Fibroblast of mammary gland (primary cell): ENCODE measurements at regions not wholly inside any gene's neighbourhood (a gene's known extent, or its start where the extent isn't known, plus 50 kb on each side); places are given as distances from the start of the nearest gene placed in this dataset.
"Not testable (repeated sequence)": the region's sequence is repeated elsewhere in the genome, so short reads cannot be mapped to it uniquely, and the experiment has no call there.

ENCODE experiments used
- DNase-seq: peaks from one replicate; pipeline ENCODE4 v3.0.0-alpha.2; 2010; ENCODE audit warnings: low read depth
- H3K4me3 ChIP-seq: 2 replicates; pipeline ENCODE4 v1.5.1; 2011; ENCODE audit warnings: low read depth, mild to moderate bottlenecking, low read length, moderate library complexity; ENCODE audit not compliant: control insufficient read depth
- TF ChIP-seq, protein P1 (sequence below): conservative IDR thresholded peaks from 2 replicates; pipeline ENCODE4 v1.5.1; 2011; ENCODE audit warnings: low read depth, low read length, inconsistent platforms; ENCODE audit not compliant: control insufficient read depth, insufficient read depth

DNA sequence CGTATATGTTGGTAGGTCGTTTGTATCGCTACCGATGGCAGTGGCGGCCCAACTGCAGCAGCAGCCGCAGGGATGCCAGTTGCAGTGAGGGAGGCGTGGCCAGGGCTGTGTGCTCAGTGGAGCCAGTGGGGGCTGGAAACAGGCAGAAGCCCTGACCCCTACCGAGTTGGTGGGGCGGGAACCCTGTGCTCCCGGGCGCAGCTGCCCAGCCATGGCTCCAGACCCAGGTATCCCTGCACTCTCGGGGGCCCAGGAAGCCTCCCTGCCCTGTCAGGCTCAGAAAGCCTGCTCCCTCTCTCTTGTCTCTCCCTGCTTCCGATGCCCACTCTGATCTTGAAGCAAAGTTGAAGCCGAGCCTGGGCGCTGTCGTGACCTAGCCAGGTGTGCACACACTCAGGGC is 78.6 kb upstream of the ITGB1 start:
- TF ChIP-seq, protein P1, sequence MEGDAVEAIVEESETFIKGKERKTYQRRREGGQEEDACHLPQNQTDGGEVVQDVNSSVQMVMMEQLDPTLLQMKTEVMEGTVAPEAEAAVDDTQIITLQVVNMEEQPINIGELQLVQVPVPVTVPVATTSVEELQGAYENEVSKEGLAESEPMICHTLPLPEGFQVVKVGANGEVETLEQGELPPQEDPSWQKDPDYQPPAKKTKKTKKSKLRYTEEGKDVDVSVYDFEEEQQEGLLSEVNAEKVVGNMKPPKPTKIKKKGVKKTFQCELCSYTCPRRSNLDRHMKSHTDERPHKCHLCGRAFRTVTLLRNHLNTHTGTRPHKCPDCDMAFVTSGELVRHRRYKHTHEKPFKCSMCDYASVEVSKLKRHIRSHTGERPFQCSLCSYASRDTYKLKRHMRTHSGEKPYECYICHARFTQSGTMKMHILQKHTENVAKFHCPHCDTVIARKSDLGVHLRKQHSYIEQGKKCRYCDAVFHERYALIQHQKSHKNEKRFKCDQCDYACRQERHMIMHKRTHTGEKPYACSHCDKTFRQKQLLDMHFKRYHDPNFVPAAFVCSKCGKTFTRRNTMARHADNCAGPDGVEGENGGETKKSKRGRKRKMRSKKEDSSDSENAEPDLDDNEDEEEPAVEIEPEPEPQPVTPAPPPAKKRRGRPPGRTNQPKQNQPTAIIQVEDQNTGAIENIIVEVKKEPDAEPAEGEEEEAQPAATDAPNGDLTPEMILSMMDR, result no peak
- H3K4me3 ChIP-seq, result no peak overlapping the region
- no peak for DNase-seq

DNA sequence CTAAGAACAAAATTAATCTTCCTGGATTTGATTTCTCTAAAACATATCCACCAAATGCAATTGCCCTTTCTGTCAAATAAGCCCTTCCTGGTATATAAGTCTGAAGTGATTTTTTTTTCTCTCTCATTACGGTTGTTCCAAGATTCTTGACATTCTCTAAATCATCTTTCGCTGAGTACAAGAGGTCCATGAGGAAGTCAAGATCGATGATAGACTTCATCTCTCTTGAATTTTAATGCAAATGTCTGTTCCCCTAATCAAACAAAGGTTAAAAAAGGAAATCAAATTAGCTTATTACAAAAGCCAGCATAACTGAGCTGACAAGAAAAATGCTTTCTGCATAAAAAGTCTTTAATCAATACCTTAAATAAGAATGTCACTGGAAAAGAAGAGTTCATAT is 77.4 kb upstream of the ITGB1 start:
- TF ChIP-seq, protein P1, result no peak
- DNase-seq, result no peak
- H3K4me3 ChIP-seq, result no peak overlapping the region

DNA sequence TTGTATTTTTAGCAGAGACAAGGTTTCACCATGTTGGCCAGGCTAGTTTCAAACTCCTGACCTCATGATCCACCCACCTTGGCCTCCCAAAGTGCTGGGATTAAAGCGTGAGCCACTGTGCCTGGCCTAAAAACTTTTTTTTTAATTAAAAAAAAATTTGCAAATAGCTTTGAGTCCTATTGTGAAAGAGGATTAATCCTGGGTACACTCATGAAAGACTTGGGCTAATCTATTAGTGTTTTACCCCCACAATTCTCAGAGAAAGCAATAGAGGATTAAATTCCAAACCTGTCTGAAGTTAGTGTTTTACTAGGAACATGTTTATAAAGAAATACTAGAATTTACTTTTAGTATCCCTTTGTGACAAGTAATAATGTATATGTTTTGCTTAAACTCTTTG is 76.9 kb upstream of the ITGB1 start:
- no peak overlapping the region for H3K4me3 ChIP-seq
- TF ChIP-seq, protein P1, result no peak
- DNase-seq, result no peak

DNA sequence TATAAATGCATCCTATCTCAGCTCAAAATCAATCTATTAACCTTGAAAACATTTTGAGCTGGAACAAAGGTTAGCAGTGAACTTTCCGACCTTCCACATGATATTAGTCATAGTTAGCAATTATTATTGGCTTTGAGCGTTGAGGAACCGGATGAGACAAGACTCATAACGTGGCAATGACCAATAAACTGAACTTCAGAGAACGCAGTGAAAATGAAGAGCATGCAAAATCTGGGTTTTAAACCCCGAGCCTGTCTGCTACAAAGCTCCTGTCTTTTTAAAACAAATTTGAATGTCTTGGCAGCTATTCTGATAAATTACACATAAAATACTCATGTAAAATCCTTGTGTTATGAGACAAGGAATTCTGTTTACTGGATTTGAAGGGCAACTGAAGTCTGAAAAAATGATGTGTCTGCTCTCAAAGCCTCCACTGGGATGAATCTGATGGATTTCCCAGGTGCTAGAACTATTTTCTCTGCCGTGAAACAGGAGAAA is 74.7 kb upstream of the ITGB1 start:
- DNase-seq, result peak; percentile 86
- TF ChIP-seq, protein P1, result no peak
- H3K4me3 ChIP-seq, result no peak overlapping the region

DNA sequence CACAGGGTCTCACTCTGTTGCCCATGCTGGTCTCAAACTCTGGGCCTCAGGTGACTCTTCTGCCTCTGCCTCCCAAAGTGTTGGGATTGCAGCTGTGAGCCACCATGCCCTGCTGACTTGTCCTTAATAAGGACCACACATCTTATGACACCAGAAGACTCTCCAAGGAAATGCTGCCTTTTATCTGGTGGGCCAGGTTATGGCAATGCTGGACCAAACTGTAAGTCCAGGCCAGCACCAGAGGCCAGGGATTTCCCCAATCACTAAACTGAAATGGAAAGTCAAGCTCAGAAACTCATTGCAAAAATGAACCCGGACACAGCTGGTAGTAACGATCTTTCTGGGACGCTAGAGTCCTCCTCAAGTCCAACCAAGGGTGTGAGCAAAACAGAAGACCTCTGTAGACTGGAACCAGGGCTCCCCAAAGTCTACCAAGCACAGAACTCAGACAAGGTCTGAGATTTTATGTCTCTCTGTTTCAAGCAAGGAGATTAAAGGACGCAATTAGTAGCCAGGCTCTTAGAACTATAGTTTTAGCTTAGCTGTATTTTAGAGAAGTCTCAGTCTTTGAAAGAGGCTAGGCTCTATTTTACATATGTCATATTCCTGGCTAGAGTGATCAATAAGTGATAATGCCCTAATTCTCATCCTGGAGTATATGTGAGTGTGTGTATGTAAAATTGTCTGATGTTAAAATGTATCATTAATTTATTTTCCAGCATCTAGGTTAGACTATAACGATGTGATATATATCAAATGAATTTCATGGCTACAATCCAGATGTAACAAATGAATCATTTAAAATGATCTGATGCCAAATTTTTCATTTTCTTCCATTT is 74.0 kb upstream of the ITGB1 start:
- no peak overlapping the region for H3K4me3 ChIP-seq
- TF ChIP-seq, protein P1, result no peak
- no peak for DNase-seq

DNA sequence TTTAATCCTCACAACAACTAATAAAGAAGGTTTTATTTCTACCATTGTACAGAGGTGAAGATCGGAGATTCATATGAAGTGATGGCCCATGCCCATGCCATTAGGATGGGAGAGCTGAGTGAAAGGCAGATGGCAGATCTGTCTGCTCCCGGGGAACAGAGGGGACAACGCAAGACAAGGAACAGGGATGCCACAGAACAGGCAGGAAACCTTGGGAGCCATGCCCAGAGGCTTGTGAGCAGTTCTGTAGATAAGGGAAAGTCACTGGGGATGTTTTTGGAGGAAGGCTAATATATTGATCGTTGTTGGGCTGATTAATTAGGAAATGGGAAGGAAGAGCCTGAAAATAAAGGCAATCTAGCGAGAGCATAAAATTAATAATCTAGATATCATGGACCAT is 73.1 kb upstream of the ITGB1 start:
- no peak overlapping the region for H3K4me3 ChIP-seq
- no peak for DNase-seq
- TF ChIP-seq, protein P1, result no peak

DNA sequence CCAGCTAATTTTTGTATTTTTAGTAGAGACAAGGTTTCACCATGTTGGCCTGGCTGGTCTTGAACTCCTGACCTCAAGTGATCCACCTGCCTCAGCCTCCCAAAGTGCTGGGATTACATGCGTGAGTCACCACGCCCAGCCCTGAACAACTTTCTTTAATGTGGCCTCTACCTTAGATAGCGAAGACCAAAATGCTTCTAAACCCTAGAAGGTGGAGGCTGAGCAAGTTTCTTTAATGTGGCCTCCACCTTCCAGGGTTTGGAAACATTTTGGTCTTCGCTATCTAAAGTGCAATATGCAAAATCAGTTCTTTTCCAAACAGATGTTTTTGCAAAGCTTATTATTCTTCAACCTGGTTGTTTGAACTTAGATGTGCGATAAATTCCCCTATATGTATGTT is 70.5 kb upstream of the ITGB1 start:
- DNase-seq, H3K4me3 ChIP-seq: not testable (repeated sequence)
